Mucosa of descending colon (tissue), 3 donors: ENCODE measurements at regions not wholly inside any gene's neighbourhood (a gene's known extent, or its start where the extent isn't known, plus 50 kb on each side); places are given as distances from the start of the nearest gene placed in this dataset.

Source experiments
- ATAC-seq: fragments of 200-7000 bp; cut with Tn5 transposase; one replicate; pipeline ENCODE4 v1.9.1; 2020; ENCODE audit warnings: mild to moderate bottlenecking, moderate library complexity
- DNase-seq, 3 donors: peaks; one replicate each; pipeline ENCODE4 v3.0.0-alpha.2; 2020
- H3K36me3 ChIP-seq: fragments of 200-600 bp; one replicate; pipeline ENCODE4 v1.8.0; 2021; ENCODE audit warnings: low read depth, mild to moderate bottlenecking
- H3K4me1 ChIP-seq: fragments of 200-600 bp; one replicate; pipeline ENCODE4 v1.8.0; 2021; ENCODE audit warnings: low read depth, mild to moderate bottlenecking
- H3K4me3 ChIP-seq: fragments of 200-600 bp; one replicate; pipeline ENCODE4 v1.8.0; 2021; ENCODE audit warnings: mild to moderate bottlenecking
- H3K9me3 ChIP-seq: fragments of 200-600 bp; one replicate; pipeline ENCODE4 v1.8.0; 2021; ENCODE audit warnings: mild to moderate bottlenecking
- intact Hi-C, 2 donors: fragments of 100-400 bp; cut with DNase I in 1 of 2; cut with micrococcal nuclease in 1 of 2; formaldehyde crosslinking; loops; one replicate each; pipeline versions ENCODE4 v1.11.0 to v1.11.1; 2022; cut with DNase I, micrococcal nuclease
- TF ChIP-seq, protein P1 (sequence below): fragments of 200-600 bp; IDR thresholded peaks from one replicate; pipeline ENCODE4 v1.8.0; 2022; ENCODE audit warnings: antibody characterized with exemption, mild to moderate bottlenecking
- donor health status: DM: no; HTN: no; CAD: no; lungs with moderate emphysema.
- donor health status: DM: no; HTN: no; CAD: no.
- donor health status: DM: no; HTN: yes; CAD: no.

DNA sequence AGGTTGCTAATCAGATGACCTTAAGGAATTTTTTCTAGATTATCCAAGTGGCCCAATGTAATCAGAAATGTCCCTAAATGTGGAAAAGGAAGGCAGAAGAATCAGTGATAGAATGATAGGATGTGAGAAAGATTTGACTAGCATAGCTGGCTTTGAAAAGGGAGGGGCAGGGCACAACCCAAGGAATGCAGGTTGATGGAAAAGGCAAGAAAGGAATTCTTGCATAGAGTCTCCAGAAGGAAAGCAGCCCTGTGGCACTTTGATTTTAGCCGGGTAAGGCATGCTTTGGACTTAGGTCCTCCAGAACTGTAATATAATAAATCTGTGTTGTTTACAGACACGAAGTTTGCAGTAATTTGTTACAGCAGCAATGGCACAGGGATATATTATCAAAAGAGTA is 375.7 kb upstream of the B3GALT2 start:
- H3K36me3 ChIP-seq, result no peaks in the 10 kb centered on the region
- no peak overlapping the region for H3K4me3 ChIP-seq
- ATAC-seq (no peak), DNase-seq (no peak)
- intact Hi-C loops, result no loop called here
- peaks cover 4% of the 10 kb centered on the region for H3K4me1 ChIP-seq
- TF ChIP-seq, protein P1, sequence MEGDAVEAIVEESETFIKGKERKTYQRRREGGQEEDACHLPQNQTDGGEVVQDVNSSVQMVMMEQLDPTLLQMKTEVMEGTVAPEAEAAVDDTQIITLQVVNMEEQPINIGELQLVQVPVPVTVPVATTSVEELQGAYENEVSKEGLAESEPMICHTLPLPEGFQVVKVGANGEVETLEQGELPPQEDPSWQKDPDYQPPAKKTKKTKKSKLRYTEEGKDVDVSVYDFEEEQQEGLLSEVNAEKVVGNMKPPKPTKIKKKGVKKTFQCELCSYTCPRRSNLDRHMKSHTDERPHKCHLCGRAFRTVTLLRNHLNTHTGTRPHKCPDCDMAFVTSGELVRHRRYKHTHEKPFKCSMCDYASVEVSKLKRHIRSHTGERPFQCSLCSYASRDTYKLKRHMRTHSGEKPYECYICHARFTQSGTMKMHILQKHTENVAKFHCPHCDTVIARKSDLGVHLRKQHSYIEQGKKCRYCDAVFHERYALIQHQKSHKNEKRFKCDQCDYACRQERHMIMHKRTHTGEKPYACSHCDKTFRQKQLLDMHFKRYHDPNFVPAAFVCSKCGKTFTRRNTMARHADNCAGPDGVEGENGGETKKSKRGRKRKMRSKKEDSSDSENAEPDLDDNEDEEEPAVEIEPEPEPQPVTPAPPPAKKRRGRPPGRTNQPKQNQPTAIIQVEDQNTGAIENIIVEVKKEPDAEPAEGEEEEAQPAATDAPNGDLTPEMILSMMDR, result no peak
- H3K9me3 ChIP-seq, result no peaks in the 10 kb centered on the region

DNA sequence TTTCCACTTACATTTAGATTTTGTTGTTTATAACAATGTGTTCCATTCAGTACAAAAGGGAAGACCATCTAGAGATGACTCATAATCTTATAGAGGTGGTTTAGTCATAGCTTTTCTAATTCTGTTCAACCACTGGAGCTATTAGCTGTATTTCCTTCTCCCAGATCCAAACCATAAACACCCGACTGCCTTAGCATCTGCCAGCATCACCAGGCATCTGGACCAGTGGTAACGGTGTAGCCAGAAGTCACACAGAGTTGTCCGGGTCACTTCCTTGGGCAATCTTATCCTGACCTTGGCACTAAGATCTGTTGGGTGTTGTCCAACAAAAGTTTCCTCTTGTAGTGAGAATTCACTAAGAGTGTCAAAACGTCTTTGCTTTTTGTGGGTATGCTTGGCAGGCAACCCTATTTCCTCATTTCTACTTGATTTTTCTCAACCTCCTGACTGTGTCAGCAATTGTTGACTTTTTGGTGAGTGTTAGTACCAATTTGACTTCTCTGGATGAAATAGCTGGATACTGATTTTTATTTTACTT is 372.1 kb upstream of the B3GALT2 start:
- Histone ChIP-seq H3K4me3 (no peak overlapping the region), H3K36me3 (no peaks in the 10 kb centered on the region), H3K4me1 (peaks cover 4% of the 10 kb centered on the region), H3K9me3 (no peaks in the 10 kb centered on the region)
- no peak for DNase-seq
- peak; percentile 77 for ATAC-seq
- TF ChIP-seq, protein P1, result no peak
- intact Hi-C loops, result no loop called here

DNA sequence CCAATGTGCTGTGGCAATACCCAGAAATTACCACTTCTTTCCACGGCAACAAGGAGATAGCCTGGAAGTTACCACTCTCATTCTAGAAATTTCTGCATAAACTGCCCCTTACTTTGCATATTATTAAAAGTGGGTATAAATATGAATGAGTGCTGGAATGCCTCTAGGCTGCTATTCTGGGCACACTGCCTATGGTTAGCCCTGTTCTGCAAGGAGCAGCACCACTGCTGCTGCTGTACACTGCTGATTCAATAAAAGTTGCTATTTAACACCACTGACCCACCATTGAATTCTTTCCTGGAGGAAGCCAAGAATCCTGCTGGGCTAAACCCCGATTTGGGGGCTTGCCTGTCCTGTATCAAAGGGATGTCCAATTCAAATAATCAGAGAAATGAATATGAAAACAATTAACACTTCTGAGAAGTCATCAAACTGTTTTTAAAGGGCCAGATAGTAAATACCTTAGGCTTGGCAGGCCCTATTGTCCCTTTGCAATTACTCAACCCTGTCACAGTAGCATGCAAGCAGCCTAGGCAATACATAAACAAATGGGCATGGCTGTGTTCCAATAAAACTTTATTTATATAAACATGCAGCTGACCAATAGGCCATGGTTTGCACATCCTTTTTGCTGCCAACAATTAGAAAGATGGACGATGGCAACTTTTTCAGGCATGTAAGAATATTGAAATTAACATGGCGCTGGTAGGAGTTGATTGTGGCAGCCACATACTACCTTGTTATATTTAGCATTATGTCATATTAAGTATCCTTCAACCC is 369.4 kb upstream of the B3GALT2 start:
- ATAC-seq, result no peak
- Histone ChIP-seq H3K4me3 (no peak overlapping the region), H3K4me1 (peaks cover 4% of the 10 kb centered on the region), H3K9me3 (no peaks in the 10 kb centered on the region), H3K36me3 (no peaks in the 10 kb centered on the region)
- DNase-seq, result no peak
- TF ChIP-seq, protein P1, result no peak
- intact Hi-C loops, result no loop called here

DNA sequence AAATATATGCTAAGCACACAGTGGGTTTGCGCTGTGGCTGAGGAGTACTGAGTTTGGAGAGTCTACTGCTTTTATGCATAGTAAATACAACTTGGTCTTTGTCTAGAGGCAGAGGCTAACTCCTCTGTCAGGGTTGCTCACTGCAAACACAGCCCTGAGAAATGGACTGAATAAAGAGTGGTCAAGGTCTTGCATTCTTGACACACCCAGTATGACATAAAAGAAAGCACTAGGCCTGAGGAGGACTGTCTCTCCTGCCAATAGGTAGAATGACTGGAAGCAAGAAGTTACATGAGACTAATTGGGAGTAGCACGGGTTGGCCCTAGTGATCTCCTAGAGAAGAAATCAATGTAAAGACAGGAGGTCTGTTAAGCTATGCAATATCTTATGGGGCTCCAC is 367.2 kb upstream of the B3GALT2 start:
- Histone ChIP-seq H3K4me1 (peaks cover 4% of the 10 kb centered on the region), H3K4me3 (no peak overlapping the region), H3K36me3 (no peaks in the 10 kb centered on the region), H3K9me3 (no peaks in the 10 kb centered on the region)
- TF ChIP-seq, protein P1, result no peak
- DNase-seq (no peak), ATAC-seq (peak; percentile 57)
- intact Hi-C loops, result no loop called here

DNA sequence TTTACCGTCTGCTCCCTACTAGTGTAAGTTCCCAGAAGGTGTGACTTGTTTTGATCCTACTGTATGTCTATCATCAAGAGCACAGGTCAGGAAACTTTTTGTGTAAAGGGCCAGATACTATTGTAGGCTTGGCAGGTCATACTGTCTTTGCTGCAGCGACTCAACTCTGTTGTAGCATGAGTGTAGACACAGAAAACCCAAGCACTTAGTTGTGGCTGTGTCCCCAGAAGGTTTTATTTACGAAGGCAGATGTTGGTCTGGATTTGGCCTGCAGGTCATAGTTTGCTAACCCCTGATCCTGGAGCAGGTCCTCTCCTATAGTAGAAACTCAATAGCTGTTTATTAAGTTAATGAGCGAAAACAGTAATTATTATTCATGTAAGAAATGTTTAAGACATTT is 365.9 kb upstream of the B3GALT2 start:
- no peak for ATAC-seq
- TF ChIP-seq, protein P1, result no peak
- H3K36me3 ChIP-seq, result no peaks in the 10 kb centered on the region
- DNase-seq, result no peak
- H3K4me3 ChIP-seq, result no peak overlapping the region
- H3K4me1 ChIP-seq, result peaks cover 8% of the 10 kb centered on the region
- no peaks in the 10 kb centered on the region for H3K9me3 ChIP-seq
- intact Hi-C loops, result no loop called here
